Effector memory CD4-positive, alpha-beta T cell (primary cell): ENCODE measurements at regions not wholly inside any gene's neighbourhood (a gene's known extent, or its start where the extent isn't known, plus 50 kb on each side); places are given as distances from the start of the nearest gene placed in this dataset.
"Not testable (repeated sequence)": the region's sequence is repeated elsewhere in the genome, so short reads cannot be mapped to it uniquely, and the experiment has no call there.

ENCODE experiments used
- DNase-seq, 3 donors: peaks; one replicate each; pipeline ENCODE4 v3.0.0-alpha.2; 2020
- H3K27ac ChIP-seq: 2 replicates; pipeline ENCODE4 v1.7.0; 2013; ENCODE audit warnings: mild to moderate bottlenecking, low read length, moderate library complexity; ENCODE audit not compliant: insufficient read depth, poor library complexity, severe bottlenecking
- H3K27me3 ChIP-seq: replicated peaks from 2 replicates; pipeline ENCODE4 v1.7.0; 2013; ENCODE audit warnings: mild to moderate bottlenecking, low read length; ENCODE audit not compliant: insufficient read depth, control insufficient read depth, poor library complexity, severe bottlenecking
- H3K36me3 ChIP-seq: 2 replicates; pipeline ENCODE4 v1.7.0; 2013; ENCODE audit warnings: mild to moderate bottlenecking, low read length, moderate library complexity; ENCODE audit not compliant: control insufficient read depth, insufficient read depth
- H3K4me1 ChIP-seq: 2 replicates; pipeline ENCODE4 v1.7.0; 2013; ENCODE audit warnings: low read length, mild to moderate bottlenecking; ENCODE audit not compliant: control insufficient read depth, insufficient read depth, poor library complexity, severe bottlenecking
- H3K4me3 ChIP-seq: 2 replicates; pipeline ENCODE4 v1.7.0; 2013; ENCODE audit warnings: low read length, low read depth, mild to moderate bottlenecking; ENCODE audit not compliant: insufficient read depth, poor library complexity, severe bottlenecking
- H3K9me3 ChIP-seq: 2 replicates; pipeline ENCODE4 v1.7.0; 2013; ENCODE audit warnings: mild to moderate bottlenecking, low read length, moderate library complexity; ENCODE audit not compliant: control insufficient read depth

- H3K27me3 ChIP-seq, H3K27ac ChIP-seq, H3K4me1 ChIP-seq, DNase-seq, H3K9me3 ChIP-seq, H3K4me3 ChIP-seq, H3K36me3 ChIP-seq: not testable (repeated sequence)
Observed at GRCh38 chr10:47680848-47681637, 82.3 kb downstream of the SYT15B start.

GRCh38 chr10:47676102-47676501 is 87.3 kb downstream of the SYT15B start:
- not testable (repeated sequence) for H3K27me3 ChIP-seq, H3K4me1 ChIP-seq, H3K9me3 ChIP-seq, DNase-seq, H3K36me3 ChIP-seq, H3K27ac ChIP-seq, H3K4me3 ChIP-seq

- not testable (repeated sequence) for H3K4me3 ChIP-seq, H3K27ac ChIP-seq, H3K27me3 ChIP-seq, H3K4me1 ChIP-seq, DNase-seq, H3K9me3 ChIP-seq, H3K36me3 ChIP-seq
Observed at GRCh38 chr10:47675577-47675976, 87.8 kb downstream of the SYT15B start.

DNA sequence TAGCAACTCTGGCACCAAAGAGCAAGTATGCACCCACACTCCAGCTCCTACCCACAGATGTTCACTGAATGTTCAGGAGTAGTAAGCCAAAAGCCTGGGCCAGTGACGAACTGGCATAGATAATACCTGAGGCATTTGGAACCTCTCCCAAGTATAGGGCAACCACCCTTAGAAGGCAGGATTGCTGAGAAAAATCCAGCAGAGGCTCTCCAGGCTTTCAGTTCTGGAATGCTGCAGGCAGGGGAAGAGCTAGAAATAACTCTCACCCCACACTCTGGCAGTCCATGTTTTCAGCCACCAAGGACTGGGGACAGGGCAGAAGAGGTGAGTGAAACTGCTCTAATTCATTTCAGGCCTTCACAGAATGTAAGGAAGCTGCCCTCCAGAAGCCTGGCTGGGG is 90.3 kb downstream of the SYT15B start:
- H3K27me3 ChIP-seq, H3K27ac ChIP-seq, DNase-seq, H3K36me3 ChIP-seq, H3K4me3 ChIP-seq, H3K4me1 ChIP-seq, H3K9me3 ChIP-seq: not testable (repeated sequence)

DNA sequence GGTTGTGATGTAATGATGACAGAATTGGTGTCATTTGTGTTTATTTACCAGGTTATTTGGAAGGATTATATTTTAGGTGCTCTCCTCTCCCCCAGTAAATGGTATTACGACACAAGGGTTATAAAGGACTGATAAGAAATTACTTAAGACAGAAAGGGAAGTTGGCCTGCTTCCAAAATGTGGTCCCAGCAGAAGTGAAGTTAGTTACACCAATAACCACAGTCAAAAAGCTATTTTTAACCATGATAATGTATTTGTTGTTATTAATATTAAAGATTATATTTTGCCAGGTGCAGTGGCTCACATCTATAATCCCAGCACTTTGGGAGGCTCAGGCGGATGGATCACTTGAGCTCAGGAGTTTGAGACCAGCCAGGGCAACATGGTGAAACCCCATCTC is 92.5 kb downstream of the SYT15B start:
- H3K36me3 ChIP-seq, DNase-seq, H3K4me1 ChIP-seq, H3K27ac ChIP-seq, H3K27me3 ChIP-seq, H3K9me3 ChIP-seq, H3K4me3 ChIP-seq: not testable (repeated sequence)

DNA sequence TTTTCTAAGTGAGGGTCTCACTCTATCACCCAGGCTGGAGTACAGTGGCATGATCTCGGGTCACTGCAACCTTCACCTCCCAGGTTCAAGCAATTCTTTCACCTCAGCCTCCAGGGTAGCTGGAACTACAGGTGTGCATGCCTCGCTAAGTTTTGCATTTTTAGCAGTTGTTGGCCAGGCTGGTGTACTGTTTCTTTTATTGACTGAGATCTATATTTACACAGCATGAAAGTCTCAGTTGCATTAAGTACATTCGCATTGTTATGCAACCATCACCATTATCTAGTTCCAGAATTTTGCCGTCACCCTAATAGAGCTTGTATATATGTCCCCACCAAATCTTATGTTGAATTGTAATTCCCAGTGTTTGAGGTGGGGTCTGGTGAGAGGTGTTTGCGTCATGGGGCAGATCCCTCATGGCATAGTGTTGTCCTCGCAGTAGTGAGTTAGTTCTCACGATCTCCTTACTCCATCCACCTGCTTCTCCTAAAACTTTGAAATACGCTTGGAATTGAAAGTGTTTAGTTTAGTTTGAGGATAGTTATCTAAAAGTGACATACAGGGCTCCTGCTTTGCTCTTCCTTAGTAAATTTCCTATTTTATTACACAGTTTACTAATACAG is 101.3 kb downstream of the SYT15B start:
- not testable (repeated sequence) for H3K9me3 ChIP-seq, H3K36me3 ChIP-seq, H3K27ac ChIP-seq, H3K4me1 ChIP-seq, H3K27me3 ChIP-seq, DNase-seq, H3K4me3 ChIP-seq

DNA sequence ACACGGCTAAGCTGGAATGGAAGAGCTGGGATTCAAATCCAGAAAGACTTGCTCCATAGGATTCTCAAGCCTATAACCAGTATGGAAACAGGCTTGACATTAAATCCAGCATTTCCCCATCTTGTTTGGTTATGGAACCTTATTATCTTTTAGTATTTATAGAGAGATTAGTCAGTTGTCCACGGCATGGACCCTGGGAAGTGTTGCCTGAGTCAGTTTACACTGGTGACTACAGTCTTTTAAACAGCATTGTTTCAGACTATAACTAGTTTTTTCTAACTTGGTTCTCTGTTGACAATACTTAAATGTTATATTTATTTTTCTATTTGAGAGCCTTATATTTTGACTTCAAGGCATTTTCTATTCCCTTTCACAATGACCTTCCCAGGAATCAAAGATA is 106.7 kb downstream of the SYT15B start:
- not testable (repeated sequence) for H3K27me3 ChIP-seq, H3K4me1 ChIP-seq, DNase-seq, H3K36me3 ChIP-seq, H3K27ac ChIP-seq, H3K4me3 ChIP-seq, H3K9me3 ChIP-seq

- DNase-seq, H3K27ac ChIP-seq, H3K9me3 ChIP-seq, H3K27me3 ChIP-seq, H3K4me3 ChIP-seq, H3K36me3 ChIP-seq, H3K4me1 ChIP-seq: not testable (repeated sequence)
Observed at GRCh38 chr10:47654161-47654560, 109.2 kb downstream of the SYT15B start.

DNA sequence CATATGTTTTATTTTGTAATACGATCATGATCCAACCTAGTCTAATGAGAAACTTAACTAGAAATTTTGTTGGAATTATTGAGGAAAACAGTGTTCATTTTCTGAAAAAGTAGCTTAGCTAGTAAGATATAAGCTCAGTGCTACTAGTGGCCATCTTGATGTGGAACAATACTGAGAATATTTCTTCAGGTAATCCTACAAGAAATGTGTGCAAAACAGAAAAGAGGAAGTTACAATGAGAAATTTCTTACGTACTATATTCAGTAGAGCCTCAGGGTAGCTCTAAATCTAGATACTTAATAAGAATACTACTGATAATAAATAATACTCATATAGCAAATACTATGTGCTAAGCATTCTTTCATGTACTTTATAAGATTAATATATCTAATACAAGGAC is 114.8 kb downstream of the SYT15B start:
- H3K4me1 ChIP-seq, H3K4me3 ChIP-seq, H3K27ac ChIP-seq, DNase-seq, H3K27me3 ChIP-seq, H3K9me3 ChIP-seq, H3K36me3 ChIP-seq: not testable (repeated sequence)

DNA sequence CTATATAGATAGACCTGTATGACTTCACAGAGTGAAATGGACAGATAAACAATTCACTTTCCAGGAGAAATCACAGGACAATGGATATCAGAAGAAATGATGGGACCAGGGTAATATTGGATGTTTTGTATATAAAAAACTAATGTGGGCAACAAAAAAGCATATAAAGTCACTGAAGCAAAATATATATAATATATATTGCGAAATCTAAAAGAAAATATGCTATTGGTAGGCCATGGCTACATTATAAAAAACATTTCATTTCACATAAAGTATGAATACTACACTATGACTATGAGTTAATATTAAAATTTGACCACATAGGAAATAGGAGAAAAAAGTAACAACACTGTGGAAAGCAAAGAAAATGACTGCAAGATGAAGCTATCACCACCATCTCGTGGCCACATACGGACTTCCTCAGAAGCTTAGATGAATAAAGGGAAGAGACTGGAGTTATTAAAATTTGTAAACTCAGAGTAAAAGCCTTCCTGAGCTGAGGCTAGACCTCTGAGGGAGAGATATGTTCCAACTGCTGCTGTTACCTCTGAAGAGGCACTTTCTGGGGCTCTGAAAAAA is 115.8 kb downstream of the SYT15B start:
- not testable (repeated sequence) for H3K36me3 ChIP-seq, H3K27ac ChIP-seq, H3K9me3 ChIP-seq, H3K4me3 ChIP-seq, H3K27me3 ChIP-seq, DNase-seq, H3K4me1 ChIP-seq
